Esophagus (tissue), 2 donors: ENCODE measurements at regions not wholly inside any gene's neighbourhood (a gene's known extent, or its start where the extent isn't known, plus 50 kb on each side); places are given as distances from the start of the nearest gene placed in this dataset.
"Not testable (repeated sequence)": the region's sequence is repeated elsewhere in the genome, so short reads cannot be mapped to it uniquely, and the experiment has no call there.

ENCODE experiments used
- H3K27ac ChIP-seq, 2 donors: one replicate each; pipeline ENCODE4 v1.5.1; 2013; ENCODE audit warnings: low read depth in 2 of 2, mild to moderate bottlenecking in 2 of 2, inconsistent platforms in 1 of 2, low read length in 1 of 2, moderate library complexity in 1 of 2
- H3K27me3 ChIP-seq, 2 donors: one replicate each; pipeline ENCODE4 v1.6.1; 2013; ENCODE audit warnings: low read length in 2 of 2, control low read depth in 1 of 2, mild to moderate bottlenecking in 1 of 2; ENCODE audit not compliant: insufficient read depth in 2 of 2, control insufficient read depth in 1 of 2
- H3K36me3 ChIP-seq, 2 donors: one replicate each; pipeline ENCODE4 v1.6.1; 2013; ENCODE audit warnings: low read length in 1 of 2; ENCODE audit not compliant: control insufficient read depth in 2 of 2, insufficient read depth in 2 of 2
- H3K4me1 ChIP-seq, 2 donors: one replicate each; pipeline ENCODE4 v1.6.1; 2013; ENCODE audit warnings: low read length in 1 of 2; ENCODE audit not compliant: control insufficient read depth in 2 of 2, insufficient read depth in 2 of 2
- H3K4me3 ChIP-seq, 2 donors: one replicate each; pipeline ENCODE4 v1.5.1; 2013; ENCODE audit warnings: low read length in 2 of 2, mild to moderate bottlenecking in 2 of 2, low read depth in 1 of 2, moderate library complexity in 1 of 2
- H3K9me3 ChIP-seq, 2 donors: one replicate each; pipeline ENCODE4 v1.6.1; 2013; ENCODE audit warnings: mild to moderate bottlenecking in 2 of 2, low read depth in 1 of 2, low read length in 1 of 2, moderate library complexity in 1 of 2; ENCODE audit not compliant: control insufficient read depth in 2 of 2, insufficient read depth in 1 of 2
- WGBS, 2 donors: extraction: QIAGEN DNeasy Blood & Tissue Kit; methylation state at CpG; one replicate each; pipeline ENCODE4 v1.1.7; 2013; 5-methylcytosine and 5-hydroxymethylcytosine counted together
- donor health status: healthy with polysubstance abuse.
- donor health status: Bipolar disorder and iron deficiency.

GRCh38 chr16:88252057-88252794 is 130.5 kb upstream of the ZNF469 start:
- H3K27me3 ChIP-seq, H3K4me3 ChIP-seq, H3K4me1 ChIP-seq, H3K9me3 ChIP-seq, H3K36me3 ChIP-seq, H3K27ac ChIP-seq: not testable (repeated sequence)
- 23 to 55% methylated on average over 3 to 4 of the region's 7 CpGs for WGBS, 2 donors

GRCh38 chr16:88258141-88258540 is 124.6 kb upstream of the ZNF469 start:
- H3K27ac ChIP-seq, H3K4me3 ChIP-seq, H3K36me3 ChIP-seq, H3K4me1 ChIP-seq, H3K9me3 ChIP-seq, H3K27me3 ChIP-seq: not testable (repeated sequence)
- WGBS, 2 donors, result 93 to 95% methylated on average over 2 of the region's 2 CpGs

- H3K27me3 ChIP-seq, H3K9me3 ChIP-seq, H3K36me3 ChIP-seq, H3K27ac ChIP-seq, H3K4me3 ChIP-seq, H3K4me1 ChIP-seq: not testable (repeated sequence)
- WGBS, 2 donors, result 20 to 36% methylated on average over 32 of the region's 32 CpGs
Observed at GRCh38 chr16:88258764-88259525, 123.8 kb upstream of the ZNF469 start.

- not testable (repeated sequence) for H3K9me3 ChIP-seq, H3K36me3 ChIP-seq, H3K27ac ChIP-seq, H3K27me3 ChIP-seq, H3K4me1 ChIP-seq, H3K4me3 ChIP-seq
- 71 to 75% methylated on average over 10 of the region's 10 CpGs for WGBS, 2 donors
Observed at GRCh38 chr16:88259538-88259937, 123.2 kb upstream of the ZNF469 start.

- H3K4me1 ChIP-seq, H3K36me3 ChIP-seq, H3K9me3 ChIP-seq, H3K27ac ChIP-seq, H3K4me3 ChIP-seq, H3K27me3 ChIP-seq: not testable (repeated sequence)
- WGBS, 2 donors, result 91 to 92% methylated on average over 17 of the region's 17 CpGs
Observed at GRCh38 chr16:88260146-88260545, 122.6 kb upstream of the ZNF469 start.

- peaks cover 2 to 12% of the 10 kb centered on the region in 2 donors for H3K4me1 ChIP-seq
- not testable (repeated sequence) for H3K9me3 ChIP-seq, H3K27me3 ChIP-seq, H3K27ac ChIP-seq, H3K36me3 ChIP-seq, H3K4me3 ChIP-seq
- 93% methylated on average over 26 of the region's 26 CpGs for WGBS, 2 donors
Observed at GRCh38 chr16:88260881-88261665, 121.7 kb upstream of the ZNF469 start.

GRCh38 chr16:88261814-88262605 is 120.7 kb upstream of the ZNF469 start:
- Histone ChIP-seq H3K27ac (peak overlapping the region in 1 of 2 donors; percentile 20), H3K4me1 (peaks cover 2 to 12% of the 10 kb centered on the region in 2 donors)
- not testable (repeated sequence) for H3K27me3 ChIP-seq, H3K4me3 ChIP-seq, H3K9me3 ChIP-seq, H3K36me3 ChIP-seq
- WGBS, 2 donors, result 68 to 70% methylated on average over 16 to 18 of the region's 18 CpGs

GRCh38 chr16:88262858-88263563 is 119.7 kb upstream of the ZNF469 start:
- 68 to 69% methylated on average over 30 to 34 of the region's 34 CpGs for WGBS, 2 donors
- Histone ChIP-seq H3K27ac (peak overlapping the region; percentile 34 to 59), H3K4me1 (peaks cover 2 to 12% of the 10 kb centered on the region in 2 donors)
- H3K4me3 ChIP-seq, H3K27me3 ChIP-seq, H3K36me3 ChIP-seq, H3K9me3 ChIP-seq: not testable (repeated sequence)
